ELR (cell line): ENCODE measurements at regions not wholly inside any gene's neighbourhood (a gene's known extent, or its start where the extent isn't known, plus 50 kb on each side); places are given as distances from the start of the nearest gene placed in this dataset.
"Not testable (repeated sequence)": the region's sequence is repeated elsewhere in the genome, so short reads cannot be mapped to it uniquely, and the experiment has no call there.

Experiments
- DNase-seq: peaks from one replicate; pipeline ENCODE4 v3.0.0-alpha.2; 2015; ENCODE audit warnings: low read depth

- DNase-seq: no peak
These were observed 113.4 kb downstream of the RTP5 start for GRCh38 chr2:241982706-241983570.

GRCh38 chr2:241983571-241984270 is 114.2 kb downstream of the RTP5 start:
- no peak for DNase-seq

GRCh38 chr2:241984271-241984655 is 114.7 kb downstream of the RTP5 start:
- DNase-seq: no peak

GRCh38 chr2:241984658-241985057 is 115.1 kb downstream of the RTP5 start:
- DNase-seq: no peak

GRCh38 chr2:241985161-241985985 is 115.8 kb downstream of the RTP5 start:
- not testable (repeated sequence) for DNase-seq

- DNase-seq: no peak
These were observed 116.4 kb downstream of the RTP5 start for GRCh38 chr2:241985986-241986329.

GRCh38 chr2:241986836-241987641 is 117.5 kb downstream of the RTP5 start:
- DNase-seq: no peak

- DNase-seq: no peak
These were observed 118.2 kb downstream of the RTP5 start for GRCh38 chr2:241987726-241988125.

GRCh38 chr2:241988146-241988545 is 118.6 kb downstream of the RTP5 start:
- no peak for DNase-seq

GRCh38 chr2:241989074-241989473 is 119.5 kb downstream of the RTP5 start:
- no peak for DNase-seq

GRCh38 chr2:241990466-241990865 is 120.9 kb downstream of the RTP5 start:
- no peak for DNase-seq

GRCh38 chr2:241991299-241991698 is 121.8 kb downstream of the RTP5 start:
- DNase-seq: no peak

GRCh38 chr2:241992753-241993152 is 123.2 kb downstream of the RTP5 start:
- no peak for DNase-seq

GRCh38 chr2:241993386-241994005 is 124.0 kb downstream of the RTP5 start:
- no peak for DNase-seq

GRCh38 chr2:241994086-241994485 is 124.6 kb downstream of the RTP5 start:
- no peak for DNase-seq

GRCh38 chr2:241994556-241995213 is 125.2 kb downstream of the RTP5 start:
- no peak for DNase-seq

GRCh38 chr2:241996100-241996499 is 126.6 kb downstream of the RTP5 start:
- DNase-seq: no peak

GRCh38 chr2:241997017-241997416 is 127.5 kb downstream of the RTP5 start:
- DNase-seq: no peak

- DNase-seq: no peak
These were observed 129.7 kb downstream of the RTP5 start for GRCh38 chr2:241999184-241999583.

GRCh38 chr2:242001853-242002252 is 132.3 kb downstream of the RTP5 start:
- no peak for DNase-seq

GRCh38 chr2:242002944-242003343 is 133.4 kb downstream of the RTP5 start:
- no peak for DNase-seq
